Stimulated activated CD8-positive, alpha-beta memory T cell treated with anti-CD3 and anti-CD28 coated beads, Interleukin-12 subunit alpha, Interleukin-12 subunit beta, amount 100 ng/mL, for 24 hours (primary cell): ENCODE measurements at regions not wholly inside any gene's neighbourhood (a gene's known extent, or its start where the extent isn't known, plus 50 kb on each side); places are given as distances from the start of the nearest gene placed in this dataset.
"Not testable (repeated sequence)": the region's sequence is repeated elsewhere in the genome, so short reads cannot be mapped to it uniquely, and the experiment has no call there.

Source experiments
- DNase-seq: peaks from one replicate; pipeline ENCODE4 v3.0.0-alpha.2; 2020; ENCODE audit errors: extremely low read depth

DNA sequence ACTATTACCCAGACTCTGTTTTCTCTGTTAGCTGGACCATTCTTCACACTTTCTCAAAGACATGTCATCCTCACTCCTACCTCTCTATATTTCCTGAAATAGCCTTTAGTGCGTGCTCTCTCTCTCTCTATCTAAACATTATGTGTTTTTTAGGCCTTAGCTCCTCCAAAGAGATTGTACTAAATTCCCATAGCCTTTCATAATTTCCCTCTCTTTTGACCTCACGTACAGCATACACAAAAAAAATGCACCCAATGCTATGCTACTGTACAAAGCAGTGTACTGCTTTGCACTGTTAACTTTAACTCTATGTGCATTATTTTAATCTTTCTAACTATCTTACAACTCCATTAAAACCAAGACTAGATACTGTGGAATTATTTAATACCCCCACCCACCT is 288.4 kb downstream of the DAD1 start:
- DNase-seq = no peak

DNA sequence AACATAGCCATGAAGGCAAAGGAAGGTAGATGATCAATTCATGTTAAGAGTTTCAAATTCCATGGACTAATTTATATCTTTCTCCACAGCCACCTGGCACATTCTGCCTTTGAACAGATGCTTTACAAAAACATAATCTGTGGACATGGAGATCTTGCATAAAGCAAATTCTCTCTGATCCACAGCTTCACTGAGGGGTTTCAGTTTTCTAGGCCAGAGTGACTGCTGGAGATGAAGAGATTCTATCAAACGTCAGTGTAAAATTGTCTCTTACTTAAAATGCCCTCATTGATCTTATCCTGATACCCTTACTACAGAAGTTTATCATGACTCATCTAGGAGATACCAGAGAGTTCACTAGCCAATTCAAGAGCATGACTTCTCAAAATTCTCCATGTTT is 291.6 kb downstream of the DAD1 start:
- no peak for DNase-seq

DNA sequence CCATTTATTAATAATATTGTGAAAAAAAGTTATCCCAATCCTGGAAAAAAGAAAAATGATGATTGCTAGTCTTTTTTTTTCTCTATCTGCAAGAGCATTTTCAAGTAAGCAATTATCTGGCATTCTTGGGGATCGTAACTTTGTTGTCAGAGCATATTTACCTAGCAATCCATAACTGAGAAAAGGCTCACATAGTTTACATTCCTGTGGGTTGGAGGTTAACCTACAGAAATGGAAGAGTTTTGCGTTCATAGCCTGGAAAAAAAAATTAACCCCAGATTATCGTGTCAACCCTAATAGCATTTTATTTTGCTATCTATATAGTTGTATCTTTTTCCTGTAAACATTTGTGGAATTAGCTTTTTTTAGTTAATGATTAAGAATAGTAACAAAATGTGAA is 292.3 kb downstream of the DAD1 start:
- DNase-seq = no peak

DNA sequence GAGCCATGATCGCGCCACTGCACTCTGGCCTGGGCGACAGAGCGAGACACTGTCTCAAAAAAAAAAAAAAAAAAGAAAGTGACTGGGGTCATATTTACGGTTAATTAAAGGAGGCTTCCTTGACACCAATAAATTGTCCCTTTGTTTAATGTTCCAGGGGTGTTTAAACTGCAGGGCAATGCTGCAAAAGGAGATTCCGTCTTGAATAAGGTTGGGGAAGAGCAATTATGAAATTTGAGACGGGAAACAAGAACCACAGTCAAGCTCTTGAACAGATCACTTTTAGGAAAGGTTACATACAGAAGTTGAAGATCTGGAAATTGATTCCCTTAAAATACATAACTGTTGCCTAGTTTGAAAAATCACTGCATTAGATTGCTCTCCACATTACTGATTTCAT is 292.9 kb downstream of the DAD1 start:
- no peak for DNase-seq

DNA sequence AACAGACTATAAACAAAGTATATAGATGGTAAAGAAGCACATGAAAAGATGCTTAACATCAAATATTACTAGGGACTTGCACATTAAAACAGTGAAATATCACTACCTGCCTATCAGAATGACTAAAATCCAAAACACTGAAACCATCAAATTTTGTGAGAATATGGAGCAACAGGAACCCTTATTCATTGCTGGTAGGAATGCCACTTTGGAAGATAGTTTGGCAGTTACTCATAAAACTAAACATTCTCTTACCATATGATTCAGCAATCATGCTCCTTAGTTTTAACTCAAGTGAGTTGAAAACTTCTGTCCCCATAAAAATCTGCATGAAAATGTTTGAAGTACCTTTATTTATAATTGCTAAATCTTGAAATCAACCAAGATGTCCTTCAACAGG is 297.6 kb downstream of the DAD1 start:
- DNase-seq = no peak

DNA sequence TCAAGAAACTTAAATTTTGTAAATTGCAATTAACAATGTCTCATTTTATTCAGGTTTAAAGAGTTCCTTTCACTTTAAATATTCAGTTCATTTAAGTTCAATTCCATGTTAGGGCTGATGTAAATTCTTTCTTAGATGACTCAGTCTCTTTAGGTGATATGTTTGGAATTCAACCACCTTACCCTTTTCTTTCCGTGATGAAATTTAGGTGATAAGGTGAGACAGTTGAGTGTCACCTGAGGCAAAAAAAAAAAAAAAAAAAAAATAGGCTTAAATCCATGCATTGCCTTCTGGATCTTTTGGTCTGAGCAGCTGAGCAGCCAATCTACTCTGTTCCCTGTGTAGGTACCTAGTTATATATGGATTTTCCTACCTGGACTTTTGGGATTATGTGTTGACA is 299.5 kb downstream of the DAD1 start:
- DNase-seq = no peak

DNA sequence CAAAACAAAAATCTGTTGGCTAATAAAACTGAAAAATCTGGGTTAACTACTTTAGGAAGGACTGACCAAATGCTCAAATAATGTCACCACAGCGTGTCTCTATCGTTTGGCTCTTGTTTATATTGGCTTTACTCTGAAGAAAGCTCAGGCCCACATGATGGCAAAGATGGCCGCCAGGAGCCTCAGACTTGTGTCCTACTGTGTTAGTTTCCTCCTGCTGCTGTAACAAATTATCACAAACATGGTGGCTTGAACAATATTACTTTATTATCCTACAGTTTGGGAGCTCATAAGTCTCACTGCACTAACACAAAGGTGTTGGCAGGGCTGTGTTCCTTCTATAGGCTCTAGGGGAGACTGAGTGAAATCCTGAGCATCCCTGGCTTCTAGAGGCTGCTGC is 303.0 kb downstream of the DAD1 start:
- no peak for DNase-seq

DNA sequence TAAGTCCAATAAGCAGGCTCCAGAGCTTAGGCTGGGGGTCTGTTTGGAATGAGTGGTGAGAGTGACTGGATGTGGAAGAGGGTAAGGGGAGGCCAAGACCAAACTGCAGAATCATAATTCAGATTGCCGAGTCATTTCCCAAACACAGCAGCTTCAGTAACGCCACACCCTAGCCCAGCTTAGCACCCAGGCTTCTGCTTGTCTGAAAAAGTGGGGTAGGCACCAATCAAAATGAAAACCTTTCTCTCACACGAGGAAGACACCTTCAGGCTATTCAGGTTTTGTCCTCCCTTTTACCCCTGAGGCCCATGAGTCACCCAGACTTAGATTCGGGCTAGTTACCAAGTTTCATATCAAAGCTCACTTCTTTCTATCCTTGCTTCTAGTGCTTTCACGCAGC is 306.1 kb downstream of the DAD1 start:
- DNase-seq = no peak

DNA sequence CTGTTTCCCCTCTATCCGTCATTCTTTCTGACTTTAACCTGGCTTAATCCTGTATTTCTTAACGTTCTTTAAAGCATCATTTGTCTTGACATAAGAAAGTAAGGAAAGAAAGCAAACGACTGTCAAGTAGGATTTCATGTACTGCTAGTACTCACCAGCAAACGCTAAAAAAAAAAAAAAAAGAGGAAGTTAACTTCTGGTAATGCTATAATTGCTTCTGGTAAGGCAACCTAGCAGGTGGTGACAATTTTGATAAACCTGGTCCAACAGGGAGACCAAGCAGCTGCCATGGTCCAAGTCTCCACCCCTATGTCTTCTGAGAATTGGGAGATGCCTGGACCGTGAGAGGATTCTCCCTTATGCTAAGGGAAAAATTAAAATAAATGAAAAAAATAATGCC is 306.6 kb downstream of the DAD1 start:
- DNase-seq = no peak

DNA sequence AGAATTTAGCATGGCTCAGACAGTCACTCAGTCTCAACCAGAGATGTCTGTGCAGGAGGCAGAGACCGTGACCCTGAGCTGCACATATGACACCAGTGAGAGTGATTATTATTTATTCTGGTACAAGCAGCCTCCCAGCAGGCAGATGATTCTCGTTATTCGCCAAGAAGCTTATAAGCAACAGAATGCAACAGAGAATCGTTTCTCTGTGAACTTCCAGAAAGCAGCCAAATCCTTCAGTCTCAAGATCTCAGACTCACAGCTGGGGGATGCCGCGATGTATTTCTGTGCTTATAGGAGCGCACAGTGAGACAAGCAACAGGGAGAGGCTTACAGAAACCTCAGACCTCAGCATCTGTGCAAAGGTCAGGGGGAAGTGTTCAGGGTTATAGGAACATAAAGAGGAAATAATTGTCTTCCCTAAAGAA is 307.6 kb downstream of the DAD1 start:
- not testable (repeated sequence) for DNase-seq

DNA sequence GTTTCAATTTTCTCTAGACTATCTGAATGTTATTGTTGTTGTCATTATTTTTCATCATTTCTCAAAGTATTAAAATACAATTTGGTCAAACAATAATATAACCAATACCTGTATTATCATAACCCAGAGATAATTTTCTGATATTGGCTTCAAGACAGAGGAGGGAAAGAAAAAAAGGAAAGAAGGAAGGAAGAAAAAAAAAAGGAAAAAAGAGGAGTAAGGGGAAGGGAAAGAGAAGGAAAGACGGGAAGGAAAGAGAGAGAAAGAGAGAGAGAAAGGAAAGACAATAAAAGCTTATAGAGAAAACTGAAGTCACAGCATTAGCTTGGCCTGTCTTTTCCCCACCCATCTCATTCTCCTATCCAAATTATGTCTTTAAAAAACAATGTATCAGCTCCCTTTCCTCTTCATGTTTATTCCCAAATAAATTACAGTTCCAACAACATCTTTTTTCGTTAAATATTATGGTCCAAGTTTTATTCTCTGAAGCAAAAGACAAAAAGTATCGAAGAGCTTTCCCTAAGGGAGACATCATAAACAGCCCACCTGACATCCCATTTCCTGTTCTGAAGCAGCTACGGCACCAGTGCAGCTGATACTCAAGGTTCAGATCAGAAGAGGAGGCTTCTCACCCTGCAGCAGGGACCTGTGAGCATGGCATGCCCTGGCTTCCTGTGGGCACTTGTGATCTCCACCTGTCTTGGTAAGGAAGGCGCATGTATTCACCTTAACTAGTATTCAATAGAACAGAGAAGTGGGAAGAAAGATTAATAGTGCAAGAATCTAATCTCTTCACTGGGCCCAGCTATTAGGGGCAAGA is 308.3 kb downstream of the DAD1 start:
- DNase-seq = no peak

DNA sequence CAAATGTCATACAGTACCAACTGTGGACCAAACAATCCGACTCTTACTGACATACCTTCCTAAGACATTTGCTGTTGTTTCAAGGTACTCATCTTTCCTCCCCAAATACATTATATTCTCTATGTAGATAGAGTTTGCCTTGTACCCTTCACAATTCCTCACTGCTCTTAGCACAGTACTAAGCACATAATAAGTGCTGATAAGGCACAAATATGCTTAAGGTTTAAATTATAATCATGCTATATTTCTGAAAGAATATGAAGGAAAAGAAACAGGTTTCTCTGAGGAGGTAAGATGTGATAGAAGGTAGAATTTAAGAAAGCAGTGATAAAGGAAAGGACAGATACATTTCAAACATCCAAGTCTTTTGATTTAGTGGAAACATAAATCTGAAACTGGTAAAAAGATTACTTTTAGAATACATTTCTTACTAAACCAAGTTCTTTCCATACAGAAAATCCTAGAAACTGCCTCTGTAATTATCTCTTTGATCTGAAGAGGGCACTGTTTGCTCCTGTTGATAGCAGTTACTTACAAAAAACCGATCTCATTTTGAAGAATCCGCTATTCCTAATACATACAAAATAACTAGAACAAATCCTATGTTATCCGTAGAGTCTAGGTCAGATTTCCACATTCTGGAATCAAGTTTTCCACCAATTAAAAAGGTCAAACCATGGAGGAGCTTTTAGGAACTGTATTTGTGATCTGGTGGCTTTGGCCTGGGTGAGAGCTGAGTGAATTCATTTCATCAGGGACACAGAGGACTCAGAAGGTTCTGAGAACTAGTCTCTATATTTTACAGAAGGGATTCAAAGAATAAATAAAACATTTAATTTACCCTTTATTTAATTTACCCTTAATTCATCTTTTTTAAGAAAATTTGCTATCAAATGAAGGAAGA is 311.9 kb downstream of the DAD1 start:
- DNase-seq = no peak

DNA sequence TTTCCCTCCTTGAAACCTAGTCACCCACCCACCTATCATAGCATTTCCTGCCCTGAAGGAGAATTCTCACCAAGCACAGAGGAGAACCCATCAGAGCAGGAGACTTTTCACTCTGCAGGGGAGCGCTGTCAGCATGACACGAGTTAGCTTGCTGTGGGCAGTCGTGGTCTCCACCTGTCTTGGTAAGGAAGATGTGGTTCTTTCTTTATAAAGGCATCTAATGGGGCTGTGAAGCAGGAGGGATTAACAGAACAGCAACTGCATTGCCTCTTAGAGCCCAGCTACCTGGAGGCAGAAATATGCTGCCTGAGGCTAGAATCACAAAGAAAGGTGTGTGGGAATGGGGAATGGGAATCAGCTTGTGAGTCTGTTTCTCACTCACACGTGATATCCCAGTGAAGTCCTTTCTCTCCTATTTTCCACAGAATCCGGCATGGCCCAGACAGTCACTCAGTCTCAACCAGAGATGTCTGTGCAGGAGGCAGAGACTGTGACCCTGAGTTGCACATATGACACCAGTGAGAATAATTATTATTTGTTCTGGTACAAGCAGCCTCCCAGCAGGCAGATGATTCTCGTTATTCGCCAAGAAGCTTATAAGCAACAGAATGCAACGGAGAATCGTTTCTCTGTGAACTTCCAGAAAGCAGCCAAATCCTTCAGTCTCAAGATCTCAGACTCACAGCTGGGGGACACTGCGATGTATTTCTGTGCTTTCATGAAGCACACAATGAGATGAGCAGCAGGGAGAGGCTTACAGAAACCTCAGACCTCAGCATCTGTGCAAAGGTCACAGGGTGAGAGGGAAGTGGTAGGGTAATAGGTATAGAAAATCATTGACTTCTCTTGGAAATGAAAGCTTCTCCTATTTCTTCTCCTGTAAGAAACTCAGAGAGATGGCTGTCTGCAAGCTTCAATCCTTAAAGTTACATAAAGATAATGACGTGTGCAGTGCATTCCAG is 316.9 kb downstream of the DAD1 start:
- no peak for DNase-seq

DNA sequence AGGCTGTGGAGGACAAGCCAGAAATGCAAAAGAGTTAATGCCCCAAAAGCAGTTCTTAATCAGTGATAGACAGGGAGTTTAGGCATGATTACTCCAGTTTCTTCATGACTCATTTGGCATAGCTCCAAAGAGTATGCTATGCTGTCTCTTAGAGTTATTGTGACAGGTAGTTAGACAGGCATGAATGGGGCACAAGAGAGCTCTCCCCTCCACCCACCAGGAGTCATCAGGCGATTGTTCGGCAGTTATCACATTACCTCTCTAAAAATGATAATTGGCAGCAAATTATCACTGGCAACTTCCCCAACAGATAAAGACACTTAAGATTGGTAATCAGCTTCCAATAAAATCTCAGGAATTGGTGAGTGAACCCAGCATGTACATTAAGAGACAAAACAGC is 320.1 kb downstream of the DAD1 start:
- no peak for DNase-seq

DNA sequence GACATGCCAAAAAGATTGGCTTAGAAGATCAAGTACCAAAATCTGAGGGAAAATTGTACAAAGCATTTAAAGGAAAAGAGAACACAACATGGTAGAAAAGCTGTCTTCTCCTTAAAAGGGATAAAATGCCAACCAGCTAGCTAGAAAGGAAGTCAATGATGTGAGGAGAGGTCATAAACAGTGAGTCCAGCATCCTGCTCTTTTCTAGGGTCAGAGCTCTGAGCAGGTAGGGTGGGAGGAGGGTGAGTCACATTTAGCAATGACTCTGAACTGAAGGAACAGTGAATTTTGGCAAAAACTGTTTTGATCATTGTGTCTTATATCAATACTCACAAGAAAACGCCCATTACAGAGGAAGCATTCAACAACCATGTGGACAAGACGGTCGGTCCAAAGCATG is 322.3 kb downstream of the DAD1 start:
- DNase-seq = no peak

DNA sequence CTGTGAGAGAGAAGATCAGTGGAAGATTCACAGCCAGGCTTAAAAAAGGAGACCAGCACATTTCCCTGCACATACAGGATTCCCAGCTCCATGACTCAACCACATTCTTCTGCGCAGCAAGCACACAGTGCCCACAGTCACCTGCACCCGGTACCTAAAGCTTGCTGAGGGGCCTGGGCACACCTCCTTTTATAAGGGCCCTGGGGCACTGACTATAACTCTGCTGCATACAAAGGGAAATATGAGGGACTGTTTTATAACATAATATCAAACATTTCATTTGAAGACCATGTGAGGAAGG is 322.9 kb downstream of the DAD1 start:
- DNase-seq = no peak

DNA sequence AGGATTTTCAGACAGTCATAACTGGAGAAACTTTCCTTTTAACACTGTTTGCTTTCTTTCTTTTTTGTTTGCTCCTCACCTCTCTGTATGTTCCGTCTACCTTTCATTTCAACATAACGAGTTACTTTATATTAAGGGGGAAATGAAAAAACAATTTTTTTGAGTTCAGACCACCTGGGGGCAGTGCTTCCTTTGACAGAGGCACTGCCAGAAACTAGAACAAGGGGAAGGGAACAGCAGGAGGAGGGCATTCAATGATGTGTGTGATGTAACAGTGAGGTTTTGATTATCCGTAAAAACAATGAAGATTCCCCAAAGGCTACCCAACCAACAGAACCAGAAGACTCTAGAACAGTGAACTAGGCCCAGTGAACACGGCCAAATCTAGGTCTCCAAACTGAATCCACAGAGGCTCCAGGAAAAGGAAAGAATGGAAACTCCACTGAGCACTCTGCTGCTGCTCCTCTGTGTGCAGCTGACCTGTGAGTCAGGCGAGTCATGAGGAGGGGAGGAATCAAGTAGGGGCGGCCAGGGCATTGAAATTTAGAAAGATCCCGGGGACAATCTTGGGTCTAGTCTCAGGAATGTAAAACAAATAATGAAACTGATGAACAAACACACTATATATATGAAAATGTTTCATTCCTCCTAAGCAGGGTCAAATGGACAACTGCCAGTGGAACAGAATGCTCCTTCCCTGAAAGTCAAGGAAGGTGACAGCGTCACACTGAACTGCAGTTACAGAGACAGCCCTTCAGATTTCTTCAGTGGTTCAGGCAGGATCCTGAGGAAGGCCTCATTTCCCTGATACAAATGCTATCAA is 323.5 kb downstream of the DAD1 start:
- DNase-seq = no peak

DNA sequence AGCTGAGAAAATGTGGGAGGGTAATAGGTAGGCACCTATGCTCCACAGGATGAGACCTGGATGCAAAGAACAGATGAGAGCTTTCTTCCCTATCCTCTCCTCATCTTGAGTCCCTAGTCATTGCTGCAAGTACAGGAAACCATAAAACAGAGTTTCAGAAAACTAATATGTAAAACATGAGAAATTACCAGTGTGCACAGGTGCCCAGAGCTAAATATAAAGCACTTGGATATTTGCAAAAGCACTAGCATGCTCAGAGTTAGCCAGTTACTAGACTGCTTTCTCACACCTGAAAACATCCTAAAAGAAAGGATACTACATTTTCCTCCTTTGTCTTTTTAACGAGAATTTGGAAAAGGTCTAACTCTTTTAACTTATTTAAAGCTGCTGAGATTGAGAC is 324.3 kb downstream of the DAD1 start:
- DNase-seq = no peak

DNA sequence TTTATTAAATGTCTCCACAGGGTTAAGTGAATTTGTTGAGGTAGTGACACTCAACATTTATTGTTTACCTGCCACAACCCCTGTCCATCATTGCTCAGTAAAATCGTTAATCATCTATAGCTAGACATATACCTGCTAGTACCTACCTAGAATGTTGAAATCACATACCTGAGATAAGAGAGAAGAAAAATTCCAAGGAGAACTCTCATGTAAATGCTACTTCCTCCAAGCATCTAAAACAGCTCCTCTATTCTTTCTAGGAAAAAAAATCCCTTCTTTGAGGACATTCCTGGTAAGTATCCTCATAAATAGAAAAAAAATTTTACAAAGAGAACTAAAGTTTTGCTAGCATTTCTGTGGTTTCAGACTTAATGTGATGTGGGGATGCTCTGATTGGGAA is 325.1 kb downstream of the DAD1 start:
- no peak for DNase-seq

DNA sequence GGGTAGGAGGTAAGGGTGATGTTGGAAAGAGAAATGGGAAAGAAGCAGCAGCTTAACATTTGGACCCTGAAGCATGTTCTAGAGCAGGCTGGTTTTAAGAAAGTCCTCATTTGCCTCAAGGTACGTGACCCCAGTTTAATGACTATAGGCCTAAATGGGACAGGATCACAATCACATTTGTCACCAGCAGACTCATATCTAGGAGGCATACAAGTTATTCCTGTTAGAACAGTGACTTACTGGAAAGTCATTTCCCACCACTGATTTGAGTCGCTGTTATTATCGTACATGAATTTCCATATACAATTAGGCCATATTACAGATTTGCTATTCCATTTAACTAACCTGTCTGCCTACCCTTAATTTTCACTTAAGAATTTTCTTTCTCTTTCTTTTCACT is 326.1 kb downstream of the DAD1 start:
- DNase-seq = no peak
